Sciatic nerve (tissue), 2 donors: ENCODE measurements at regions not wholly inside any gene's neighbourhood (a gene's known extent, or its start where the extent isn't known, plus 50 kb on each side); places are given as distances from the start of the nearest gene placed in this dataset.
"Not testable (repeated sequence)": the region's sequence is repeated elsewhere in the genome, so short reads cannot be mapped to it uniquely, and the experiment has no call there.

Source experiments
- ATAC-seq: fragments of 200-7000 bp; cut with Tn5 transposase; one replicate; pipeline ENCODE4 v1.9.1; 2020; ENCODE audit warnings: mild to moderate bottlenecking, moderate library complexity
- DNase-seq: peaks from one replicate; pipeline ENCODE4 v3.0.0-alpha.2; 2020; ENCODE audit warnings: low spot score
- intact Hi-C: fragments of 100-400 bp; cut with DNase I; formaldehyde crosslinking; loops from one replicate; pipeline ENCODE4 v1.14.2; 2022
- donor health status: DM: no; HTN: no; CAD: no.
- donor health status: DM: no; HTN: no; CAD: no.

GRCh38 chr6:3536901-3537300, 80.1 kb upstream of the SLC22A23 start:
- intact Hi-C loops = no loop called here
- DNase-seq (no peak), ATAC-seq (no peak)

- ATAC-seq = no peak
- intact Hi-C loops = no loop called here
- no peak for DNase-seq
These were observed 79.1 kb upstream of the SLC22A23 start for GRCh38 chr6:3535776-3536435.

DNA sequence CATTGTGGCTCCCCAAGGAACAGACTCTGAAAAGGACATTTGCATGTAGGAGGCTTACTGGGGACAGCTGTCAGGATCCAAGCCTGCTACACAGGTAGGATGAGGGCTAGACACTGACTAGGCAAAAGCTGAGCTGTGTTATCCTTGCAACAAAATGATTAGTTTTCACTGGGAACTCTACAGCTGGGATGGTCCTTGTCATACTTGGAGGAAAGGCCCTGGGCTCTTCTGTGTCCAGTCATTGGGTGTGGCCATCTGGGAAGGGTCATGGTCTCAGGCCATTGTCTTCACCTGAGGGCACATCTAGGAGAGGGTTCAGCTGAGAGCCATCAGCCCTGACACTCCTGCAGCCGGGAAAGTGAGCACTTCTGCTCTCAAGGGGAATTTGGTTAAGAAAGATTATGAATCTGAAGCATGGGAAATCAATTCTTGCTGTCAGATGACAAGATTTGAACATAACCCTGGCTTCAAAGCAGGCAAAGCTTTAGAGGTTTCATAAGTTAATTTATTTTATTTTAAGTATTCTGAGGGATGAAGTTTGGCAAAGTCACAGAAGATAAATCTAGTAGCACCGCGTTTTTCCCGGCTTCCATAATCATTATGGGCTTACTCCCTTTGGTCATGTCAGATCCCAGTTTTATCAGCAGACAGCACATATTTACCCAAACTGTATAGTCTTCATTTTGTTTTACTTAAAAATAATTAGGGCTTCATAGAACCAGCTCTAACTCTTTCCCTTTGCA, 78.4 kb upstream of the SLC22A23 start:
- DNase-seq = no peak
- no peak for ATAC-seq
- intact Hi-C loops = no loop called here

DNA sequence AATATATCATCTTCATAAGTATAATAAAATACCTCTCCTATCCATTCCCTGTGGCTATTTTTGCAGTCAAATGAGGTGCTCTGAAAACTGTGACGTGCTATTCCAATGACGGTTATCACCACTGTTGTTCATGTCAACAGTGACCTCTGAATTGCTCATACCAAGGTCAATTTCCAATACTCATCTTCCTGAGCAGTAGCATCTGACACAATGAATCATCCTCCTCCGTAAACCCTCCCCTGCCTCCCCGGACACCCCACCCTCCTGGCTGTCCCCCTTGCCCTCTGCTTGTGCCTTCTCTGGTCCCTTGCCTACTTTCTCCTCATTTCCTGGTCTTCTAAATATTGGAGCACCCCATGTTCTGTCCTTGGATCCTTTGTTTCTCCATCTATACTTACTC, 77.7 kb upstream of the SLC22A23 start:
- DNase-seq = no peak
- intact Hi-C loops = no loop called here
- no peak for ATAC-seq

GRCh38 chr6:3533981-3534380, 77.1 kb upstream of the SLC22A23 start:
- ATAC-seq = no peak
- DNase-seq = no peak
- intact Hi-C loops = no loop called here

GRCh38 chr6:3532296-3532916, 75.6 kb upstream of the SLC22A23 start:
- ATAC-seq = no peak
- no peak for DNase-seq
- intact Hi-C loops = no loop called here

GRCh38 chr6:3531481-3531880, 74.6 kb upstream of the SLC22A23 start:
- ATAC-seq = no peak
- intact Hi-C loops = no loop called here
- no peak for DNase-seq

DNA sequence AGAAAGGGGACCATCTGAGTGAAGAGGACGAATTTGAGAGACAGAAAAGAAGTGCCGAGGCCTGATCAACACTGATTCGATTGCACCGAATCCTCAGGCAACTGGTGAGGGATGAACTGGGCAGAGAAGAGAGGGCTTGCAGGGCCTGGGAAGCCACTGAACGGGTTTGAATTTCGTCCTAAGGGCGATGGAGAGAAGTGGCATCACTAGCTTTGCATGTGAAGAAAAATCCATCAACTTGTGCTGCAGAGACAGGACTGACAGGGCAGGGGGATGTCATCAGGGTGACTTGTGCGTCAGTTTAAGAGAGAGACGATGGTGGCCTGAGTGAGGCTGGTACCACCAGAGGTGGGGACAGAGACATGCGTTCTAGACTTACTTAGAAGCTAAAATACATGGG, 73.7 kb upstream of the SLC22A23 start:
- no peak for ATAC-seq
- no peak for DNase-seq
- intact Hi-C loops = no loop called here

DNA sequence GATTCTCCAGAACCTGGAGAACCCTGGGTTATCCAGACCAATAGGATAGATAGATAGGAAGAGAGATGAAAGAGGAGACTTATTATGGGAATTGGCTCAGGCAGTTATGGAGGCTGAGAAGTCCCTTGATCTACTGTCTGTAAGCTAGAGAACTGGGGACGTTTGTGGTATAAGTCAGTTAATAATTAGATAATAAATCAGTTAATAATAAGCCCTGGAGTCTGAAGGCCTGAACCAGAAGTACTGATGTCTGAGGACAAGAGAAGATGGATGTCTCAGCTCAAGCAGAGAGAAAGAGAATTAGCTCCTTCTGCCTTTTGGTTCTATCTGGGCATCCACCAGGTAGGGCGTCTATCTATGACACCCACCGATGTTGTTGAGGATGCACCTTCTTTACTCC, 72.9 kb upstream of the SLC22A23 start:
- ATAC-seq (no peak), DNase-seq (no peak)

GRCh38 chr6:3529232-3529631, 72.4 kb upstream of the SLC22A23 start:
- no peak for ATAC-seq
- no peak for DNase-seq
- intact Hi-C loops = no loop called here

More for the DNA sequence above, 72.9 kb upstream of the SLC22A23 start:
- intact Hi-C loops = no loop called here

DNA sequence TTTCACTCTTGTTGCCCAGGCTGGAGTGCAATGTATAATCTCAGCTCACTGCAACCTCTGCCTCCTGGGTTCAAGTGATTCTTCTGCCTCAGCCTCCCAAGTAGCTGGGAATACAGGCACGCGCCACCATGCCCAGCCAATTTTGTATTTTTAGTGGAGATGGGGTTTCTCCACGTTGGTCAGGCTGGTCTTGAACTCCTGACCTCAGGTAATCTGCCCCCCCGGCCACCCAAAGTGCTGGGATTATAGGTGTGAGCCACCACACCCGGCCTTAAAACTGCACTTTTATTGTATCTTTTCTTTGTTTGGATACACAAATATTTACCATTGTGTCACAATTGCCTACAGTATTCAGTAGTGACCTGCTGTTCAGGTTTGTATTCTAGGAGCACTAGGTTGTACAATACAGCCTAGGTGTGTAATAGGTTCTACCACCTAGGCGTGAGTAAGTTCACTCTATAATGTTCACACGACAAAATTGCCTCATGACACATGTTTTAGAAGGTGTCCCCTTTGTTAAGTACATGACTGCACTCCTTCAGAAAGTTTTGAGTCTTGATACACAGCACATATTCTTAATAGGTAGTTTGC, 71.3 kb upstream of the SLC22A23 start:
- ATAC-seq, intact Hi-C loops, DNase-seq: not testable (repeated sequence)

GRCh38 chr6:3527651-3527977, 70.8 kb upstream of the SLC22A23 start:
- DNase-seq (no peak), ATAC-seq (no peak)
- intact Hi-C loops = no loop called here

GRCh38 chr6:3526962-3527650, 70.3 kb upstream of the SLC22A23 start:
- DNase-seq (no peak), ATAC-seq (no peak)
- intact Hi-C loops = no loop called here

DNA sequence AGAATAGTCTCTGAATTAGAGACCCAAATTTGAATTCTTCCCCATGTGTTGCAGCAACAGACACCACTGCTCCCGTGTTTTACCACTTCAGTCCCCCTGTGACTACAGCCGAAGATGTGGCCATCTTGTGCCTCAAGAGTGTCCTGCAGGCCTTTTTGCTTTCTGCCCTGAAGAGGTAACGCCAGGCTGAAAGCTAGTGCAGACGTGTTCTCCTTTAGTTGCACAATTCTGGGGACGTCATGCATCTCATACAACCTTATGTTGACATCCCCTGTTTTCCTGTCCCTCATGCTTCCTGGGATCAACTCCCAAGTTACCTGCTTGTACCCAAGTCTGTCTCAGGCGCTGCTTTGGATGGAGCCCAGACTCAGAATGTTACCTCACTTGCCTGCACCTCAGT, 69.1 kb upstream of the SLC22A23 start:
- intact Hi-C loops = no loop called here
- DNase-seq (no peak), ATAC-seq (no peak)

GRCh38 chr6:3524456-3524855, 67.6 kb upstream of the SLC22A23 start:
- intact Hi-C loops = no loop called here
- ATAC-seq (no peak), DNase-seq (no peak)

- ATAC-seq = no peak
These were observed 67.1 kb upstream of the SLC22A23 start for GRCh38 chr6:3523966-3524365.

DNA sequence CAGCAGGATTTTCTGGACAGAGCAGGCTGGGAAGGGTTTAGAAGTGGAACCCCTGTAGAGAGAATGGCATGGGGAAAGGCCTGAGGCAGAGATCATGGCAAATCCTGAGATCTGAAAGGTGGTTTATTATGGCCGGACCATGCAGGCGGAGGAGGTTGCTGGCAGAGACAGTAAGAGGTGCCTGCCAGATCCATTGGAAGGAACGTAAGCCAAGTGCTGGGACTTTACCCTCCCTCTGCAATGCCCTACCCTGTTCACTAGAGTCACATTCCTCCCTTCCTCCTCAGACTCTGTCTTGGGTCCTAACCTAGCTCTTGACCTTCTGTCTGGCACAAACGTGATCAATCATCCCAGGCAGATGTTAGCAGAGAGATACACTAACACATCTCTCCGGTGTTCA, 66.4 kb upstream of the SLC22A23 start:
- intact Hi-C loops = no loop called here
- no peak for ATAC-seq
- DNase-seq = no peak

More at GRCh38 chr6:3523966-3524365, 67.1 kb upstream of the SLC22A23 start:
- intact Hi-C loops = no loop called here
- no peak for DNase-seq

GRCh38 chr6:3522561-3523260, 65.9 kb upstream of the SLC22A23 start:
- intact Hi-C loops = no loop called here
- ATAC-seq (no peak), DNase-seq (no peak)
